Limb (tissue), 2 donors: ENCODE measurements at regions not wholly inside any gene's neighbourhood (a gene's known extent, or its start where the extent isn't known, plus 50 kb on each side); places are given as distances from the start of the nearest gene placed in this dataset.

ENCODE experiments used
- DNase-seq, 2 donors: peaks; one replicate each; pipeline ENCODE4 v3.0.0-alpha.2; 2016; ENCODE audit errors: extremely low spot score in 2 of 2

DNA sequence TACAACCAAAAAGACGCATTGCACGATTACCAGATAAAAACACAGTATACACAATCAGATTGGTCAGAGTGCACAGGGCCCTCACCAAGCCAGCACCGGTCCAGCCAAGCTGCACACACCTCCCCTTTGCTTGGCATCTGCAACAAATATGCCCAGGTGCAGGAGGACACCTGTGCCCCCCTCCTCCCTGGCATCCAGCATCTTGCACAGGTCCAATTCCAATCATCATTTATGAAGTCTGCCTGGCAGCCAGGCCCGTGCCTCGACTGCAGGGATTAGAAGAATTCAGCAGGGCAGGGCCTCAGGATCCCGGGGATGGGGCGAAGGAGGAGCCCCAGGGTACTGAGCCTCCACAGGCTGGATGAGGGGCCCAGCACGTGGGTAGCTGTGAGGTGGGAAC is 302.1 kb downstream of the CTTN start:
- DNase-seq: no peak

GRCh38 chr11:70700871-70701270 is 302.5 kb downstream of the CTTN start:
- DNase-seq: no peak

- no peak for DNase-seq
Measured at GRCh38 chr11:70702040-70702648, 303.8 kb downstream of the CTTN start.

DNA sequence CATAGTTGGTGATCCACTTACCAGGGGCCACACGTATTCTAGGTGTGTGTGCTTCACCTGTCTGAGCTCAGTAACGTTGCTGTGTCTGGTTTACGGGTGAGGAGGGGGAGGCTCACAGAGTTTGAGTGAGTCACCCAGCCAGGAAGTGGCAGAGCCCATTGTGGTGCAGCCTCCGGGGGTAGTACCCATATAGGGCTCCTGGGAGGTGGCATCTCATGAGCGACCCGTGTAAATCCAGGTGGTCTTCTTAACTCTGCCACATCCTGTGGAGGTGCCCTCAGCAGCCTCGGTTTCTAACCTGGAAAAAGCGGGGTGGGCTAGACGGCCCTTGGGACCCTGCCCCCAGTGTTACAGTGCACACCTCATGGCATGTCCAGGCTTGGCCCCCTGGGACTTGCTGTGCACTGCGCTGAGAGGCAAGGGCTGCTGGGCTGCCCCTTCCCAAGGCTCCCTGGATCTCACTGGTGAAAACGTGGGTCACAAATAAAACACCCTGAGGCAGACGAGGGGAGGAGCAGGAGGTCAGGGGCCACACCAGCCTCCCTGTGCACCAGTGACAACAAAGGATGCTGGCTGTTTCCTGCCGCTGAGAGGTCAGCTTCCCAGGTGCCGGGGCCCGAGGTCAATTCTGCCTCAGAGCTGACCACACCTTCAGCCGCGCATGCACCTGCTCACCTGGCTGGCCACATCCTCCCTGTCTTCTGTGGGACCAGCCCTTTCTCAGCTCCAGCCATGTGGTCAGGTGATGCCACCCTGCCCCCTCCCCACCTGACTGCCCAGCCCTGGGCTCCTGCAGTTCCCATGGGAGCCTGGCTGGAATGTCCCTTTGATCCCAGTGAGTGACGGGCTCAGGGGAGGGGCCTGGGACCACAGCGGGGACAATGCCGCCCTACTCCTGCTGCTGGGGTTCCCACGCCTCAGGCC is 305.1 kb downstream of the CTTN start:
- no peak for DNase-seq

GRCh38 chr11:70705097-70705496 is 306.8 kb downstream of the CTTN start:
- no peak for DNase-seq

DNA sequence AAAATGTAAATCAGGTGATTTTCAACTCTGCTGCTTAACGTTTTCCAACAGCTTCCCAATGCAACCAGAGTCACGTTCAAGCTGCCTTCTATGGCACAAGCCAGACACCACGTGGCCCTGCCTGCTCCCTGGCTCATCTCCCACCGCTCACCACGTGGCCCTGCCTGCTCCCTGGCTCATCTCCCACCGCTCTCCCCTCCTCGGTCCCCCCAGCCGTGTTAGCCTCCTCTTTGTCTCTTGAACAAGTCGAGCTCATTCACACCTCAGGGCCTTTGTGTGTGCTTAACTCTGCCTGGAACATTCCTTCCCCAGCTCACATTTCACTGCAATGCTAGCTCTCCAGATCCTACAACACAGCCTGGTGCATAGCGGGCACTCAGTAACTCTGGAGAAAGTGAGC is 307.6 kb downstream of the CTTN start:
- no peak for DNase-seq

DNA sequence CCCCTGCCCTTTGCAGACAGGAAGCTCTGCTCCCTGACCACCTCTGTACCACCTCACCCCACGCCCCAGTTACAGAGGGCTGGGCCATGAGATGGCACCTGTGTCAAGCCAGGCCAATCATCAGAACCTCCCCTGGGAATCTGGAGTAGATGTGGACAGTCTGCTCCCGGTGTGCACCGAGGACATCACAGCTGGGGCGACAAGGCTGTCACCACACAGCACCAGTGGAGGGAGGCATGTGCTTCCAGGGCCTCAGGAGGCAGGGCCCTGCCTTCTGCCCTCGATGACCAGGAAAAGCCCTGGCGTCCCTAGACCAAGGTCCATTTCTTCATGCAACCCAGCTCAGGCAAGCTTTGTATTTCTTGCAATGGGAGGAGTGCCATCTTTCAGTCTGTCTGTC is 309.5 kb downstream of the CTTN start:
- DNase-seq: no peak

GRCh38 chr11:70709596-70709995 is 311.3 kb downstream of the CTTN start:
- DNase-seq: no peak

DNA sequence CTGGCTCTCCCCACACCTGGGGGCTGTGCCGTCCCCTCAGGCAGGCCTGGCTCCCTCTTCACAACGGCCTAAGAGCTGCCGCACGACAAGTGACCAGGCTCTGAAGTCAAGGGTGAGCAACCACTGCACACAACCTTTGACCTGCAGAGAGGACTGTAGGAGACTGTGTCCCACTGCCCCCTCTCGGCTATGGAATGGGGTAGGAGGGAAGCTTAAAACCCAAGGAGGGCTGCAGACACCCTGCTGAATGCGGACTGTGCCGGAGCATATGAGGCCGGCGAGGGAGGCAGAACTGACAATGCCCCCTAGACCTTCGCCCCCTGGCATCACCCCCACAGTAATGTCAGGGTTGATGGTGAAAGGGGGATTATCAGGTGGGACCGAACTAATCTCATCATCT is 311.9 kb downstream of the CTTN start:
- DNase-seq: no peak

DNA sequence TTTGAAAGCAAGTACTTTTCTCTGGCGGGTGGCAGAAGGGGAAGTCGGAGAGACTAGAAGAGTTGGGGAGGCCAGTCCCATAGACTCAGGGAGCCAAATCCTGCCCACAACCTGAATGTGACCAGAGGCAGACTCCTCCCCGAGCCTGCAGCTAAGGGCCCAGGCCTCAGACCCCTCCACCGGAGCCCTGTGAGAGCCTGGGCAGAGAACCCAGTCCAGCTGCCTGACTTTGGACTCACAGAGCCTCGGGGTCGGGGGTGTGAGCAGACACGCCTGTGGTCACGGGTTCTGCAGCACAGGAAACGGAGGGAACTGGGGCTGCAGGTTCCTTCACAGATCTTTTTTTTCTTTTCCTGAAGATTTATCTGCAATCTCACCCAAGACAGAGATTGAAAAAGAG is 312.3 kb downstream of the CTTN start:
- DNase-seq: no peak

DNA sequence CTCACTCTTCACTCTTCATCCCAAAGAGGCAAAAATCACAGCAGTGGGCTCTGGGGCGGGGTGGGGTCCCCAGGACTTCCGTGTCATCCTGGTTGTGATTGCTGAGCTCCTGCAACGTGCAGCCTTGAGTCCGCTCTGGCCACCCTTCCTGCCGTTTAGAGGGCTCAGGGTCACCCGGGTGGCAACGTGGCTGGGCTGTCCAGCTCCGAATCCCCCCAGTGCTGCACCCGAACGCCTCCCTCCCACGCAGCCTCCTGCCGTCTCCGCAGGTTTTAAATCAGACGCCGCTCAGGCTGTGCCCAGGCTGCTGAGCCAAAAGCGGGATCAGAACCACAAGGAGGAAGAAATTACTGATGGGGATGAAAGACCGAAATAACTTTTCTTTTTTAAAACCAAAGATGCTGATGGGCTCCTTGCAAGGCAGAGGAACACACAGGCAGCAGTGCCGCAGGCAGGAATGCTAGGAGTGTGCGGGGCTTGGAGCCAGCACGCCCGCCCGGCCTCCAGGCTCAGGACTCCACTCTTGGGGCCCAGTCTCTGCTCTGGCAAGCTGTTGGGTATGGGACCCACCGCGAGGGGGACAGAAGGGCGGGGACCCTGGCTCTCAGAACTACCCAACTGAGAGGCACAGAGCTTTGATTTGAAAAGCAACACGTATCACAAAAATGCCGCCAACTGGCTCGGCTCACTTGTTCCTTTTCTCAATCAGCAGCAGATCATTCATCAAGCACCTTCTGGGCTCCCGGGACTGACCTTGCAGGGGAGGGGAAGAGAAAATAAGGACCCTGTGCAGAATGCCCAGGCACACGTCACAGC is 313.0 kb downstream of the CTTN start:
- no peak for DNase-seq

DNA sequence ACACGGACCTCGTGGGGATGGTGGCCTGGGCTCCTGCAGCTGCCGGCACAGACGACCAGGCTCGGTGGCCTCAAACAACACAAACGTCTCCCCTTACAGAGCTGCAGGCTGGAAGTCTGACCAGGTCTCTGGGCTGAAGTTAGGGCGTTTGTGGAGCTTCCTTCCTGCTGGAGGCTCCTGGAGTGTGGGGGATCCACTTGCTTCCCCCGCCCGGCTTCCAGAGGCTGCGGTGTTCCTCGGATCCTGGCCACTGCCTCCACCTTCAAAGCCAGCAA is 313.5 kb downstream of the CTTN start:
- no peak for DNase-seq

GRCh38 chr11:70712471-70712870 is 314.1 kb downstream of the CTTN start:
- no peak for DNase-seq

- no peak for DNase-seq
Measured at GRCh38 chr11:70713086-70713835, 314.9 kb downstream of the CTTN start.

DNA sequence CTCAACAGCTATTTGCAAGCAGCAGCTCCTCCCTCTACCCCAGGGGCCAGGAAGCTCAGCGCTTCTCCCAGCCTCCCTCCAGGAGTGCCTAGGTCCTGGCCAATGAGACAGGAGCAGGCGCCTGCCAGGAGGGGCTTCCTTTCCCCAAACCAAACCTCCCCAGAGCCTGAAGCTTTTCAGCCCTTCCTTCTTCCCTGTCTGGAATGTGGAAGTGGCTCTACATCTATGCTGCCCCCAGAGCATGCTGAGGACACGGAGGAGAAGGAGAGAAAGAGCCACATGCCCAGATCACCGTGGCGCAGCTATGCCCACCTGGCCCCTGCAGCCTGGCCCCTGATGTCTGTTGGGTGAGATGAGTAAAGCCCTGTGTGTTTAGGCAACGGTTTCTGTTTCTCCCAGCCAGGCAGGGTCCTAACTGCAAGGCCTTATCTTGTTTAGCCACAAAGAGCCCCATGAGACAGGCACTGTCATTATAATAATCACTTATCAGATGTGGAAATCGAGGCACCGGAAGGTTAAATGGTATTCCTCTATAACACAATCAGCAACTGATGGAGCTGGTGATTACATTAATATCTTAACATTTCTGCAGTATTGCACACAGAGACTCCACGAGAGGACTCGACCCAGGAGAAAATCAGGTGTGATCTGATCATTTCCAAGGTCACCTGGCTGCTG is 315.8 kb downstream of the CTTN start:
- no peak for DNase-seq

- no peak for DNase-seq
Measured at GRCh38 chr11:70715166-70715951, 317.0 kb downstream of the CTTN start.

GRCh38 chr11:70716216-70716615 is 317.9 kb downstream of the CTTN start:
- DNase-seq: no peak

- no peak for DNase-seq
Measured at GRCh38 chr11:70716986-70717775, 318.9 kb downstream of the CTTN start.

DNA sequence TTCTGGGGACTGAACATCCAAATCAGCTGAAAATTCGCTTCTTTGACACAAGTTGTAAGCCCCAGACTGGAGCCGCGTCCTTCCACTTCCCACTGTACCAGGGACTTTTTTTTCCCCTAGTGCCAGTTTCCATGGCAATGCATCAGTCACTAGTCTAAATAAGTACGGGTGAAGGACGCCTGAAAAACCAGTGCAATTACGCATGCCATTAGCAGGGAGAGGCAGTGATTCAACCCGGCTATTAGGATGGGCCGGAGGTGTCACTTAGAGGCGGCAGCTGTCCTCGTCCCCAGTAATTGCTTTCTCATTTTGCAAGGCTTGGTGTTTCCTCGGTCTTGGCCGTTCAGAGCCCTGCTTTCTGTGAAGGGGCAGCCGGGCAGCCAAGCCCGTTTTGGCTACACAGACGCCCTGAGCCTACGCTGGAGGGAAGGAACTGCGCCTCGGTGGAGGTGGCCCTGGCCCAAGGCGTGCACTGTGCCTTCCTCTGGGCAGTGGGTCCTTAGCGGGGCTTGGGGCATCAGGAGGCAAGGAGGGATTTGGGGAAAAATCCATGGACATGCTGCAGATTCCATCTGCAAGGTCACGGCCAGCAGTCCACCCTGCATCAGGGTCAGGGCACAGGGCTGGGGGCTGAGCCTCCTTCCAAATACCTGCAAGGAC is 319.7 kb downstream of the CTTN start:
- no peak for DNase-seq
